ENCODE measurements at regions not wholly inside any gene's neighbourhood (a gene's known extent, or its start where the extent isn't known, plus 50 kb on each side); places are given as distances from the start of the nearest gene placed in this dataset.

GRCh38 chr11:106551744-106552673 lies 466.3 kb downstream of the GUCY1A2 start (continued):
- TF ChIP-seq CEBPB (IDR thresholded peaks at IDR 0.05; ENCODE audit: borderline replicate concordance, low read depth, low read length), result no peak

- CTCF ChIA-PET (ENCODE audit: low intra/inter-chr PET ratio, low total read pairs), result no interaction called here
- Histone ChIP-seq H3K4me1 (ENCODE audit: insufficient read depth, low read length) (0 out of 2 replicates have a peak, but pooled peaks cover 7% of the 10 kb centered on the region), H3K79me2 (ENCODE audit: insufficient read depth, low read length) (no peaks in the 10 kb centered on the region), H2AFZ (ENCODE audit: low read length) (no peak overlapping the region), H4K20me1 (ENCODE audit: insufficient read depth, low read length) (no peaks in the 10 kb centered on the region), H3K27ac (ENCODE audit: extremely low read length, insufficient read depth, low read length) (no peak overlapping the region), H3K27me3 (ENCODE audit: control insufficient read depth in 1 of 2, insufficient read depth in 2 of 2, low read length in 2 of 2) (no peaks in the 10 kb centered on the region), H3K4me3 (replicated peaks in 1 of 3; ENCODE audit: insufficient read depth in 1 of 3, low read depth in 2 of 3, low read length in 3 of 3) (no peak overlapping the region), H3K4me2 (ENCODE audit: low read depth, low read length) (0 out of 2 replicates have a peak overlapping the region, but pooled peaks have one; percentile 4), H3K9me3 (ENCODE audit: low read length) (peaks cover 43% of the 10 kb centered on the region), H3K9ac (ENCODE audit: insufficient read depth, low read depth, low read length) (no peak overlapping the region), H3K36me3 (replicated peaks in 1 of 2; ENCODE audit: control insufficient read depth in 1 of 2, insufficient read depth in 2 of 2, low read length in 2 of 2) (no peaks in the 10 kb centered on the region)
- in situ Hi-C loops (cut with HindIII; ENCODE audit: extremely low pct_ligation_motif_present, low pct_unique_long_range_greater_than_20kb) (no loop called here), intact Hi-C loops (cut with micrococcal nuclease; ENCODE audit: unreplicated experiment) (loop anchor here (1.0 kb wide), 1 partner anchor 137 kb away; no protein-coding TSS in a partner anchor)
- POLR2A ChIA-PET, result no interaction called here
- ATAC-seq, result peak; percentile 81
- DNase-seq (ENCODE audit: low spot score), result peak; percentile 2
- no peak for FAIRE-seq
- no TSS peak for BruUV-seq (replicated peaks)
- WGBS (ENCODE audit: low lambda C conversion rate), result 19% methylated on average over 5 of the region's 6 CpGs
- no peak for TF ChIP-seq FOXA1 (IDR thresholded peaks at IDR 0.05)
- TF ChIP-seq FOXA1 (CRISPR knock-in tag; IDR thresholded peaks at IDR 0.05), result no peak
- no peak for TF ChIP-seq ZNF782 (CRISPR knock-in tag; IDR thresholded peaks at IDR 0.05; ENCODE audit: borderline replicate concordance)
- TF ChIP-seq XRCC5 (optimal IDR thresholded peaks at IDR 0.05; ENCODE audit: low read length), result peak; percentile 11
- TF ChIP-seq, protein P1, sequence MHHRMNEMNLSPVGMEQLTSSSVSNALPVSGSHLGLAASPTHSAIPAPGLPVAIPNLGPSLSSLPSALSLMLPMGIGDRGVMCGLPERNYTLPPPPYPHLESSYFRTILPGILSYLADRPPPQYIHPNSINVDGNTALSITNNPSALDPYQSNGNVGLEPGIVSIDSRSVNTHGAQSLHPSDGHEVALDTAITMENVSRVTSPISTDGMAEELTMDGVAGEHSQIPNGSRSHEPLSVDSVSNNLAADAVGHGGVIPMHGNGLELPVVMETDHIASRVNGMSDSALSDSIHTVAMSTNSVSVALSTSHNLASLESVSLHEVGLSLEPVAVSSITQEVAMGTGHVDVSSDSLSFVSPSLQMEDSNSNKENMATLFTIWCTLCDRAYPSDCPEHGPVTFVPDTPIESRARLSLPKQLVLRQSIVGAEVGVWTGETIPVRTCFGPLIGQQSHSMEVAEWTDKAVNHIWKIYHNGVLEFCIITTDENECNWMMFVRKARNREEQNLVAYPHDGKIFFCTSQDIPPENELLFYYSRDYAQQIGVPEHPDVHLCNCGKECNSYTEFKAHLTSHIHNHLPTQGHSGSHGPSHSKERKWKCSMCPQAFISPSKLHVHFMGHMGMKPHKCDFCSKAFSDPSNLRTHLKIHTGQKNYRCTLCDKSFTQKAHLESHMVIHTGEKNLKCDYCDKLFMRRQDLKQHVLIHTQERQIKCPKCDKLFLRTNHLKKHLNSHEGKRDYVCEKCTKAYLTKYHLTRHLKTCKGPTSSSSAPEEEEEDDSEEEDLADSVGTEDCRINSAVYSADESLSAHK (CRISPR knock-in tag; IDR thresholded peaks at IDR 0.05; ENCODE audit: borderline replicate concordance), result no peak
- TF ChIP-seq, protein P2, sequence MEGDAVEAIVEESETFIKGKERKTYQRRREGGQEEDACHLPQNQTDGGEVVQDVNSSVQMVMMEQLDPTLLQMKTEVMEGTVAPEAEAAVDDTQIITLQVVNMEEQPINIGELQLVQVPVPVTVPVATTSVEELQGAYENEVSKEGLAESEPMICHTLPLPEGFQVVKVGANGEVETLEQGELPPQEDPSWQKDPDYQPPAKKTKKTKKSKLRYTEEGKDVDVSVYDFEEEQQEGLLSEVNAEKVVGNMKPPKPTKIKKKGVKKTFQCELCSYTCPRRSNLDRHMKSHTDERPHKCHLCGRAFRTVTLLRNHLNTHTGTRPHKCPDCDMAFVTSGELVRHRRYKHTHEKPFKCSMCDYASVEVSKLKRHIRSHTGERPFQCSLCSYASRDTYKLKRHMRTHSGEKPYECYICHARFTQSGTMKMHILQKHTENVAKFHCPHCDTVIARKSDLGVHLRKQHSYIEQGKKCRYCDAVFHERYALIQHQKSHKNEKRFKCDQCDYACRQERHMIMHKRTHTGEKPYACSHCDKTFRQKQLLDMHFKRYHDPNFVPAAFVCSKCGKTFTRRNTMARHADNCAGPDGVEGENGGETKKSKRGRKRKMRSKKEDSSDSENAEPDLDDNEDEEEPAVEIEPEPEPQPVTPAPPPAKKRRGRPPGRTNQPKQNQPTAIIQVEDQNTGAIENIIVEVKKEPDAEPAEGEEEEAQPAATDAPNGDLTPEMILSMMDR (CRISPR knock-in tag; IDR thresholded peaks at IDR 0.05), result peak; percentile 40
- no peak for TF ChIP-seq MAFG (CRISPR knock-in tag; IDR thresholded peaks at IDR 0.05)
- no peak for TF ChIP-seq ZNF709 (CRISPR knock-in tag; IDR thresholded peaks at IDR 0.05)
- no peak for TF ChIP-seq TBP (CRISPR knock-in tag; IDR thresholded peaks at IDR 0.05)
- TF ChIP-seq, protein P3, sequence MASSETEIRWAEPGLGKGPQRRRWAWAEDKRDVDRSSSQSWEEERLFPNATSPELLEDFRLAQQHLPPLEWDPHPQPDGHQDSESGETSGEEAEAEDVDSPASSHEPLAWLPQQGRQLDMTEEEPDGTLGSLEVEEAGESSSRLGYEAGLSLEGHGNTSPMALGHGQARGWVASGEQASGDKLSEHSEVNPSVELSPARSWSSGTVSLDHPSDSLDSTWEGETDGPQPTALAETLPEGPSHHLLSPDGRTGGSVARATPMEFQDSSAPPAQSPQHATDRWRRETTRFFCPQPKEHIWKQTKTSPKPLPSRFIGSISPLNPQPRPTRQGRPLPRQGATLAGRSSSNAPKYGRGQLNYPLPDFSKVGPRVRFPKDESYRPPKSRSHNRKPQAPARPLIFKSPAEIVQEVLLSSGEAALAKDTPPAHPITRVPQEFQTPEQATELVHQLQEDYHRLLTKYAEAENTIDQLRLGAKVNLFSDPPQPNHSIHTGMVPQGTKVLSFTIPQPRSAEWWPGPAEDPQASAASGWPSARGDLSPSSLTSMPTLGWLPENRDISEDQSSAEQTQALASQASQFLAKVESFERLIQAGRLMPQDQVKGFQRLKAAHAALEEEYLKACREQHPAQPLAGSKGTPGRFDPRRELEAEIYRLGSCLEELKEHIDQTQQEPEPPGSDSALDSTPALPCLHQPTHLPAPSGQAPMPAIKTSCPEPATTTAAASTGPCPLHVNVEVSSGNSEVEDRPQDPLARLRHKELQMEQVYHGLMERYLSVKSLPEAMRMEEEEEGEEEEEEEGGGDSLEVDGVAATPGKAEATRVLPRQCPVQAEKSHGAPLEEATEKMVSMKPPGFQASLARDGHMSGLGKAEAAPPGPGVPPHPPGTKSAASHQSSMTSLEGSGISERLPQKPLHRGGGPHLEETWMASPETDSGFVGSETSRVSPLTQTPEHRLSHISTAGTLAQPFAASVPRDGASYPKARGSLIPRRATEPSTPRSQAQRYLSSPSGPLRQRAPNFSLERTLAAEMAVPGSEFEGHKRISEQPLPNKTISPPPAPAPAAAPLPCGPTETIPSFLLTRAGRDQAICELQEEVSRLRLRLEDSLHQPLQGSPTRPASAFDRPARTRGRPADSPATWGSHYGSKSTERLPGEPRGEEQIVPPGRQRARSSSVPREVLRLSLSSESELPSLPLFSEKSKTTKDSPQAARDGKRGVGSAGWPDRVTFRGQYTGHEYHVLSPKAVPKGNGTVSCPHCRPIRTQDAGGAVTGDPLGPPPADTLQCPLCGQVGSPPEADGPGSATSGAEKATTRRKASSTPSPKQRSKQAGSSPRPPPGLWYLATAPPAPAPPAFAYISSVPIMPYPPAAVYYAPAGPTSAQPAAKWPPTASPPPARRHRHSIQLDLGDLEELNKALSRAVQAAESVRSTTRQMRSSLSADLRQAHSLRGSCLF (CRISPR knock-in tag; IDR thresholded peaks at IDR 0.05; ENCODE audit: borderline replicate concordance), result no peak
- TF ChIP-seq ZNF773 (CRISPR knock-in tag; IDR thresholded peaks at IDR 0.05; ENCODE audit: borderline replicate concordance), result no peak
Measured at GRCh38 chr11:106552694-106553203, 465.5 kb downstream of the GUCY1A2 start.
